ENCODE measurements at regions not wholly inside any gene's neighbourhood (a gene's known extent, or its start where the extent isn't known, plus 50 kb on each side); places are given as distances from the start of the nearest gene placed in this dataset.

DNA sequence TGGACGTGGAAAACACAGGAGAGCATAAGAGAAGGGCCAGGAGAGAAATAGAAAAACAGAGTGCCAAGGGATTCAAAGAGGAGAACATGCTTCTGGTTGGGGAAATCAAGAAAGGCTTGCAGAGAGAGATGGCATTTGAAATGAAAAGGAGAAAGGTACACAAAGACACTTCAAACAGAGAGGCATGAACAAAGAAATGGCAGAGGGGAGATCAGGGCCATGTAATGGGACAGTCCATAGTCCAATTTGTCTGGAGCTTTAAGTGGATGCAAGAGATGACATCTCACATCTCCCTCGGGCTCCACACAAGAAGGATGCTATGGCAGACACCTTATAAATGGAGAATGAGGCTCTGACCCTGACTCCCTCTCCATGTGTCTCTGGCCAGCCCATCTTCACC, 331.1 kb downstream of the MLLT3 start:
- DNase-seq (ENCODE audit: low spot score): no peak

DNA sequence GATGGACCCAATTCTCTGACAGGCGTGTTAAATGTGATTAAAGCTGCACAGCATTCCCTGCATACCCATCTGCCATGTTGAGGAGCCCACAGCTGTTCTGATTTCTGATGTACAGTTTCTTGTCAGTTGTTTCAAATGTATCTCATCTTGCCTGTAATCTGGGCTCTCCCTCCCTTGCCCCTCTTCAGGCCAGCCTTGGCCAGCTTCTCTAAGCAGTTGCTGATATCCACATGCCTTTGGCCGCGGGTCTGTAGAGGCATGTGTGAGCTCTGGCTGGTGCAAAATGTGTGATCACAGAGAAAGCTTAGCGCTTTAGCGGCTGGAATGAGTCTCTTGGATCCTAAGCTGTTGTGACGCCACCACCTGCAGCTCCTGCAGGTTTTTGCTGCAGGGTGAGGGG, 332.0 kb downstream of the MLLT3 start:
- no peak for DNase-seq (ENCODE audit: low spot score)

DNA sequence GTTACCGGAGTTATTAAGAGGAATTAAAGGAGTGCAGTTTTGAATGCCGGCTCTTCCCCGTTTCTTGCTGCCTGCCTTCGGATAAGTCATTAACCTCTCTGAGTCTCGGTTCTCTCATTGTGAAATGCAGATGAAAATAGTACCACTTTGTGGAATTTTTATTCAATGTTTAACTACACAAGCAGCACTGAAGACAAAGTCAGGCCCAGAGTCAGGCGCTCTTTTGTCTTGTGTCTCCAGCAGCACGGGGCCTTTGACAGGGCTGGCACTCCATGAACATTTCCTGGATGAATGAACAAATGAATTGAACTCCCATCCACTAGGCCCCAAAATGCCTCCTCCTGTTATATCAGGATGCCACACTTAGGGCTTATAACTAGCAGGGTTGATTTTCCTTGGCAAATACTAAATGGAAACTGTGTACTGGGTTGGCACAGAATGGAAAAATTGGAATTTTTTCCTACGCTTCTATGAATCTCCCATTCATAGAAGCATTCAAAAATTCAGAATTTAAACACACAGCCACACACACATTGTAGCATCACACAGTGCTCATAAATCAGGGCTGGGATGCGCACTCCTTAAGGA, 332.8 kb downstream of the MLLT3 start:
- DNase-seq (ENCODE audit: low spot score): no peak

DNA sequence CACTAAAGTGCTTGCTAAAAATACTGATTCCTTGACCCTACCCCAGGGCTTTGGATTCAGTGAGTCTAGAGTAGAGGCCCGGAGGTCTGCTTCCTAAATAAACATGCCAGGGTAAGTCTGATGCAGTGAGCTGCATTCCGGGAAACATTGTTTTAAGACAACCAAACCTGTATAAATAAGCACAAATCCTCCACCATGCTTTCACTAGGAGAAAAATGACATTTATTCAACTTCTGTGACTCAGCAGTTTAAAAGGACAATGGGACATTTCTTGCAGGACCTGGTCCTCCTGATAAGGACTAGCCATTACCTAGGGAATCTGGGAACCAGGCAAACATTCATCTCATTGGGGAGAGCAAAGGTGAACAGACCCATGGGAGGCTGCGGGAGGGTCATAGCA, 335.3 kb downstream of the MLLT3 start:
- DNase-seq (ENCODE audit: low spot score): no peak

DNA sequence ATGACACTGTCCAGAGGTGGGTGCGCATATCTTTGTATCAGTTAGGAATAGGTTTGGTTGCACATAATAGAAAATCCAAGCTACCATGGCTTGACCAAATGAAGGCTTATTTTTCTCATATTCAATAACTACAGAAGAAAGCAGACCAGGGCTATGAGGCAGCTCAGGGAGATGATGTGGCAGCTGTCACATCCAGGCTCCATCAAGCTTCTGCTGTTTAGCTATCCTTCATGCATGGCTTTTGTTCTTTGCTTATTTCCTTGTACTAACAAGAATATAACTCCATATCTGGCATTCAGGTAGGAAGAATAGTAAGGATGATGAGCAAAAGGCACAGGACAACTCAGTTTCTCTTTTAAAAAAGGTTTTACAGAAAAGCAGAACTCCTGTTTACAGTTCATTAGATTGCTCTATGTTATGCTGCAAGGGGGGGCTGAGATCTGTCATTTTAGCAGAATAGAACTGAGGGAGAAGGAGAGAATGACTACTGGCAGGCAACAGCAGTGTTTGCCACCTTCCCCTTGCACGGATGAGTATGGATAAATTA, 336.1 kb downstream of the MLLT3 start:
- DNase-seq (ENCODE audit: low spot score): no peak

DNA sequence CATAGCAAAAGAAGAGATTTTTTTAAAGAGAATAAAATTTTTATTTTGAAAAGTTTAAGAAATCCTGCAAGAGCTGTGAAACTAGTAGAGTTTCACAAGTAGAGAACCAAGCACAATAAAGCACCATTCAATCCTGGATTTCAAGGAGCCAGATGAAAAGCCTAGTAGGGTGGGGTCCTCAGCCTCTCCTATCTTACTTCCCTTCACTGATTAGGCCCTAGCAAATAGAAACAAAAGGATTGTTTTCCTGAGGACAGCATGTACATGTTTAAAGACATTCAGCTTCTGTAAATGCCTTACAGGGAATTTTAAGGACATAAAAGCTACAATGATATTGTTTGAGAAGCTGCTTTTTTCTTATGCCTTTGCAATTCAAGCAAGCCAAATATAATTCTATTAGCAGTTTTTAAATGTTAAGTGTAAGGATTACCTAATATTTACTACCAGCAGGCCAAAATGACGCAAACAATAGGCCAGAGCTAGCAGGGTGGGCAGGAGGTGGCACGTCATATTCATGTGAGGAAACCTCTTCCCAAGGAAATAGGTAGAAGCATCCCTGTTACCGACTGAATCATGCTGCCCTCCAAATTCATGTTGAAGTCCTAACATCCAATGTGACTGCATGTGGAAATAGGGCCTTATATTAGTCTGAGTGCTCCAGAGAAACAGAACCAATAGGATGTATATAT, 337.6 kb downstream of the MLLT3 start:
- DNase-seq (ENCODE audit: low spot score): no peak

DNA sequence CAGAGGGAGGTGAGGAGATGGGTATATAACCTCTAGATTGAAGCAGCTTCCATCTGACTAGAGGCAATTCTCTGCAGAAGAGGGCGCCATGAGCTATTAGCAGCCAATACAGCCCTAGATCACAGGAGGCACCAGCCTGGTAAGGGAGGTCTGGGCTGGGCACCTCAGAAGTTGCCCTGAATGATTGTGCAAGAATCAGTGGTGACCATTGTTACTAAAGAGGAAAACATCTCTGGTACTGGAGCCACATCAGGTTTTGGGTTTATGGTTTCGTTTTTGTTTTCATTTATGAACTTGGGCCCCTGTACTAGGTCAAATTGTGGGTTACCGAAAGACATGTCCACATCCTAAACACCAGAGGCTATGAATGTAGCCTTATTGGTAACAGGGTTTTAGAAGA, 342.0 kb downstream of the MLLT3 start:
- no peak for DNase-seq (ENCODE audit: low spot score)

DNA sequence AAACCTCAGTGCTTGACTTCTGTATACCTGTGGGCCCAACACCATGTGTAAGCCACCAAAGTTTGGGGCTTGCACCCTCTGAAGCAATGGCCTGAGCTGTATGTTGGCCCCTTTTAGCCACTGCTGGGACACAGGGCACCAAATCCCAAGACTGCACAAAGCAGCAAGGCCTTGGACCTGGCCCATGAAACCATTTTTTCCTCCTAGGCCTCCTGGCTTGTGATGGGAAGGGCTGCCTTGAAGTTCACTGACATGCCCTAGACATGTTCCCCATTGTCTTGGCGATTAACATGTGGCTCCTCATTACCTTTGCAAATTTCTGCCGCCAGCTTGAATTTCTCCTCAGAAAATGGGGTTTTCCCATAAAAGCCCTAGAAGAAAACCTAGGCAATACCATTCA, 345.5 kb downstream of the MLLT3 start:
- no peak for DNase-seq (ENCODE audit: low spot score)

DNA sequence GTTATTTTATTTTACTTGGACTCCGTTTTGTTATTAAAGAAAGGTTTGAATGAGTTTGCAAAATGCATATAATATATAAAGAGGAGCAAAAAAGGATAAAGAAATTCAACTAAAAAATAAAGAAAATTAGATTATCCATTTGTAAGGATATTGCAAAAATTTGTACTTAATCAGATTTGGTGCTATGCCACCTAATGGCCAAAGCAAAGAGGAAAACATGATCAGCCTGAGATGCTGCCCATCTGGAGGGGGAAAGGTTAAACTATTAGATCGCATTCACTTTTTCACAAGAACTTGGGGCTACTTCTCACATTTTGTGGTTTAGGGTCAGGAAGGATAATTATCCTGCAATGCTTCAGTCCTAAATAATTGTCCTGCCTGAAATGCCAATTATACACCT, 350.6 kb downstream of the MLLT3 start:
- DNase-seq (ENCODE audit: low spot score): no peak

DNA sequence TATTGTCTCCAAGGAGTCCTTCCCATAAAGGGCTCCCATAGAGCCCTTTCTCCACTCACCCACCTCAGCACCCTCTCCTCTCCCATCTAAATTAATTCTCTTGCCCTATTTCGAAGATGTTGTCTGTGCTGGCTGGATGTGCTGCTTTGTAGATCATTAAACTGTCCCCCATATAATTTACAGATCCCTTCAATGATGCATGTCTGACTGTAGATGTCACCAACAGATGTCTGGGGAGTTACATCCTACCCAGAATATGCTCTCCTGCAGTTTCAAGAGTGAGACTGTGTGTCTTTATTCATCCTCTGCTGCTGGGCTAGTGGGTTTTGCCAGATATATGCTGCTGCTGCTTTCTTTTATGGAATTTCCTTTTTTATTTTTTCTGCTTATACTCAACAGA, 351.2 kb downstream of the MLLT3 start:
- no peak for DNase-seq (ENCODE audit: low spot score)

DNA sequence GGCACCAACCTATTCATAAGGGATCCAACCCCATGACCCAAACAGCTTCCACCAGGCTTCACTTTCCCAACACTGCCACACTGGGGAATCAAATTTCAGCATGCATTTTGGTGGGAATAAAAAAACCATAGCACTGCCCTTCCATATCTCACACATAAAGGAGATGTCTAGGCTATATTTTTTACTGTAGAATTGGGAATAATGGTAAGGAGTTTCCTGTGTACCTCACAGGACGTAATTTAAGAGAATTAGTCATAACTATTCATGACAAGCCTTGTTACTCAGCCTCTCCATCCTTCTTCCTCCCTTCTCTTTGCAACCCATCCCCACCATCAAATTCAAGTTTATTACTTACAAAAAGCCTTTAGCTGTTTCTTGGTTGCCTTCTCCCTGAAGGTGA, 352.1 kb downstream of the MLLT3 start:
- no peak for DNase-seq (ENCODE audit: low spot score)

DNA sequence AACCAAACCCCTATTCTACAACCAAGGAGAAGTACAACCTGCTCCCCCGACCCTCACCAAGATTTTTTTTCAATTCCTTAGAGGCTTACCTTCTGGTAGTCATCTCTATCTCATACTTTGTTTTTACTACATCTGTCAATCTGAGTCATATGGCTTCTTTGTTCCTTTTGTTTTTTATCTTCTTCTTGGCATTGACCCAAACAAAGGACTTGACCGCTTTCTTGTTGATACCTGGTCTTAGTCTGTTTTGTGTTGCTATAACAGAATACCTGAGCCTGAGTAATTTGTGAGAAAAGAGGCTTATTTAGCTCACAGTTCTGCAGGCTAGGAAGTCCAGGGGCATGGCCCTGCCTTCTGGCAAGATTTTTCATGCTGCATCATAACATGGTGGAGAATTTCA, 352.7 kb downstream of the MLLT3 start:
- DNase-seq (ENCODE audit: low spot score): no peak

DNA sequence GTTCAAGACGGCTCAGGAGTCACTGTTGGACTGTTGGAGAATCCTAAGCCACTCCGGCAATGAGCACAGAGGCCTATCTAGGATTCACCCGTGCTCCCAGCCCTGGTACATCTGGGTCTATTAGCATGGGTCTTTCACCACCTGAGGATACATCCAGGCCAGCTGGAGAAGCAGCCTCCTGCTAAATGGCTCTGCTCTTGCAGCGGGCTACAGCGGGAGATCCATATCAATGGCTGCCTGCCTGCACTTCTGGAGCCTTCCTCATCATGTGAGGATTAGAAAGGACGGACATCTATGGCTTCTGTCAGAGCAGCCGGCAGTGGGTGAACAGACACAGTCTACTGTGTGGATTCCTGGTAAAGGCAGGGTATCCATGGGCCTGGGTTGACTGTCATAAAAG, 357.4 kb downstream of the MLLT3 start:
- DNase-seq (ENCODE audit: low spot score): no peak

DNA sequence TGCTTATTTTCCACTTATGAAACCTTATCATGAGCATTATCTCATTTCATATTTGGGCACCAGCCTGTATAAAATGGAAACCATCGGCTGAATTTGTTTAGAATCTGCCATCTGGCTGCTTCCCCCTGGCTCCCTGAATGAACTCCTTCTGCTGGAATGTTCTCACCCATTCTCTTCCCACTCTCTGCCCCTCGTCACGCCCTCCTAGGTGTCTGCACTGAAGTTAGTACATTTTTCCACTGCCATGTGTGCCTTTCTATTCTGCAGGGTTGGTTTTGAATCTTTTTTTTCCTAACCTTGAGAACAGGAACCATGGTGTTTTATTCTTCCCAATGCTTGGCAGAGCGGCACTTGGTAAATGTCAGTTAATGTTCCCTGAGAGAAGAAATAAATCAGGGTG, 359.7 kb downstream of the MLLT3 start:
- no peak for DNase-seq (ENCODE audit: low spot score)

DNA sequence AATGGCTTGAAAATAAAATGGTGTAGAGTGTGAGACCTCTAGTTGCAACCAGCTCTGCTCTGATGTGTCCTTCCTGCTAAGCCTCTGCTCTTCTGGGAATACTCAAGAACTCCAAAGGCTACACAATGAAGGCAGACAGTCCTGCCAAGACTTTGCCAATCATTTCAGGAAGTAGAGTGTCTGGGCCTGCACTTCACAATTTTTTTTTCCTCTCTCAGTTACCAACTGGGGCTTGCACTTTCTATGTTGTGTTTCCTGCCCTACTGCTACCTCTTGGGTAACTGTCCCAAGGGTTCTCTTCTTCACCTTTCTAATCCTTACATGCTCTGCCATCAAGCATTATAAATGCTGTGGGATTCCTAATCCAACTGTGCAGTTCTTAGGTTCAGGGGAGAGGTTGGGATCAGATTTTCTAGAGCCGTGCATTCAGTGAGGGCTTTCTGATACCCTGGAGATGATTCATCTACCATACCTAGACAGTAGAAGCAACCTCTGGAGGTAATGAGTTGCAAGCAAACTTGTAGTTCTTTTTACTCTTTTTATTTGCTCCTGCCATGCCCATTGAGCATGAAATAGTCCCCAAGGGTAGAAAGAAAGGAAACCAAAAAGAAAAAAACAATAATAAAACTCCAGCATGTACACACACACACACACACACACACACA, 365.9 kb downstream of the MLLT3 start:
- DNase-seq (ENCODE audit: low spot score): no peak

DNA sequence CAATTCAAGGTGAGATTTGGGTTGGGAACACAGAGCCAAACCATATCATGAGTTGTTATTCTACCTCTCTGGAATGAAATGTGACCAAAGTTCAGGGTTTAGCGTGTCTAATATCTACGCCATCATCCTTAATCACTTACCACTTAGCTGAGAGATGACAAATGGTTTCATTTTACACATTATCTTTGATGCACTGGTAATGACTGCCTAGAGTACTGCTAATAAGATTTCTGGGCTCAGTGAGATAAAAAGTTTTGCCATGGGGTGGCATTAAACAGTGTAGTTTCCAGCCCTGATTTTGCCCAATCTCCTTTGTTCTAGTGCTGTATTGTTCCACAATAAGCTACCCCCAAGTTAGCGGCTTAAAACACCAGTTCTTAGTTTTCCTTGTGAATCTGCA, 367.2 kb downstream of the MLLT3 start:
- no peak for DNase-seq (ENCODE audit: low spot score)

DNA sequence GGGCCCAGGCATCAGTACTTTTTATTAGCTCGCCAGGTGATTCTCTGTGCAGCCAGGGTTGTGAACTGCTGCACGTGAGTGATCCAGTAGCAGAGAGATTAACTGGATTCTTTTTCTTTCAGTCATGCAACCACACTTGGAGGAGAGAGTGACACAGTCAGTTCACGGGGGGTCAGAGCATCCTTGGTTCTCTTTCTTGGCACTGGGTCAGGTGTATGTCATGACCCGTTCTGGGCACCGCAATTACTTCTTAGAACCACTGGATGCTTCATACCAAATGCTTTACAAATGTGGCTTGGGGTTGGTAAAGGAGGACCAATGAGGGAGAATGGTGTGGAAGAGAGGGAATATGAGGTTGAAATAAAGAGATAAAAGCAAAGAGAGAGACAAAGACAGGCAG, 368.7 kb downstream of the MLLT3 start:
- no peak for DNase-seq (ENCODE audit: low spot score)

DNA sequence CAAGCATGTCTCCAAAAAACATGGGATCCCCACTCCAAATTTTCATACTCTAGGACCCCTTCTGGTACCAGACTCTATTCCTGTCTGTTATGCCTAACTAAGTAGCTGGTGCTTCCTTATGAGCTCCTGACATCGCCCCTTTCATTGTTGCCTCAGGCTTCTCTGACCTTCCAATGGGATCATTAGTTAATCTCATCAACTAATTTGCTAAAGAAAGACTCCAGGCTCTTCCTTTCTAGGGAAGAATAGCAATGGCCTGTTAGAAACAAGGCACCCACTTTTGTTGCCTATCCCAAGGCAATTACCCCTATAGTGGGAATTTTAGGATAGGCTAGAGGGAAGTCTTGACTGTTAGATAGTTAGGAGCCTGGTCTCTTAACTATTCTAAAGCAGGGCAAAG, 369.5 kb downstream of the MLLT3 start:
- no peak for DNase-seq (ENCODE audit: low spot score)

DNA sequence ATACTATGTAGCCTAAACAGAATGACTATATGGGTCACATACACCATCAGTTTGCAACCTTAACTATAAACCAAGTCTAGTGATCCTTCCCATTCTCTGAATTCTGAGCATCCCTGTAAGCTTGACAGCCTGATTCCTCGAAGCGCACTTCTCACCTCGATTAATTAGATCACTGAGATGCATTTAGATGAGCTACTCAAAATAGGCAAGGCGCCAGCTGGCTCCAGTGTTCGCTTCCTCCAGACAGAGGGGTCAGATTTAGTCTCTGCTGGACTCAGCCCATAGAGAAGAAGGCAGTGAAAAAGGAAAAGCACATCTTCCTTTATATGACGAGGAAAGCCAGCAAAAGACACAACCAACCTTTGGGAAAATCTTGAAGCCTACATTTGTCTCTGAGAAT, 371.5 kb downstream of the MLLT3 start:
- DNase-seq (ENCODE audit: low spot score): no peak

DNA sequence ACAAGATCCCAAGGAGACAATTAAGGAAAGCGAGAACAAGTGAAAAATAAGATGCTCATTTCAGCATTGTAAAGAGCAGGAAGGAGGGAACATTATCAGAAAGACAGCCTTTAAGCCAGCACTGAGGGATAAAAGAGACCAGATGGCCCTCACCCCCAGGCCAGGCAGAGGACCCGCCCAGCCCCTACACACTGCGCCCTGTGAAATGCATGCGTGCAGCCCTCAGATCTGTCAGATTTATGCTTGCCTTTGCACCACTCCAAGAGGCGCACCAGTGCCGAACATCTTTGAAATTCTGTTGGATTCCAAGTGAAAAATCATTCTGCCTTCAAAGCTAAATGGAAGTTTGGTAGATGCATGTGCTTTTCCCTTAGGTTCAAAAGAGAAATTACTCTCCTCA, 378.0 kb downstream of the MLLT3 start:
- no peak for DNase-seq (ENCODE audit: low spot score)

DNA sequence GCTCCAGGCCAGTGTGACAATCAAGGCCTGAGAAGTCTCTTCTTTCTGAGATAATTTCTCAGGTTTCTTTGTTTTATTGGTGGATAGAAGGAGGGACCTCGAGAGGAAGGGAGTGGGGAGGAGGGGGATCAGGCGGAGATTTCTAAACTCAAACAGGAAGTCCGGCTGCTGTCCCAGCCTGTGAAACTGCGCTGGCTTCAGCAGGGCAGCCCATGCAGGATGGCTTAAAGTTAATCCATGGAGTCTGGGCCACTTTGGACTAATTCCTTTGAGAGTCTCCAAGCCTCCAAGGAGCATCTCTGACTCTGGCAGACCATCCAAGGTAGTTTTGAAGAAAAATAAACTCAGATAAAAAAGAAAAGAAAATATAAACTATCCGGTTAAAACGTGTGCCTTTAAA, 378.5 kb downstream of the MLLT3 start:
- no peak for DNase-seq (ENCODE audit: low spot score)

DNA sequence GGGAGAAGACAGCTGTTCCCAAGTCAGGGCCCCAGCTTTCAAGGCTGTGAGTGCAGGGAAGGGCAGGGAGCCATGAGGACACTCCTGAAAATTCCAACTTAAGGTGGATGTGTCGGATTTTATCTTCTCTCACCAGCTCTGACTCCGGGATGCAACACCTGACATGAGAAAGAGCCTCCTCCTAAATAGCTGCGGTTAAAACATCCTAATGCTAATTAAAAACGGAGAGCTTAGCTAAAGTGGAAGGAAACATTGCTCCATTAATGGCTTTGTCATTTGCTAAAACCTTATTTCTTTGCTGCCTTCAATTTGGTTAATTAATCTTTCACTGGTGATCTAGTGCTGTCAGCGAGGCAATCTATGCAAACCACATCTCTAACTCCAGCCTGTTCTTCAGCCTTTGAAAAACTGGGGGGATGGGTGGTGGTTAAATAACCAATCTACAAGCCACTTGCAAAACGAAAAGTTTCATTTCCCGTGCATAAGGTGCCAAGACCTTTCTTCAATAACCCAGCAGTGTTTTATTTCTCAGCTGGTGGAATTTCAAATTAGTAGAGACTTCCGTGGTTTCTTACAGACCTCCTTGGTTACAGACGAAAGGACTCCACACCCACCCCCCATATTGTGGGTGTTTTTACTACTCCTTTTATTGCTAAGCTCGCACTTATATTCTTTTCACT, 379.6 kb downstream of the MLLT3 start:
- peak; percentile 41 for DNase-seq (ENCODE audit: low spot score)

DNA sequence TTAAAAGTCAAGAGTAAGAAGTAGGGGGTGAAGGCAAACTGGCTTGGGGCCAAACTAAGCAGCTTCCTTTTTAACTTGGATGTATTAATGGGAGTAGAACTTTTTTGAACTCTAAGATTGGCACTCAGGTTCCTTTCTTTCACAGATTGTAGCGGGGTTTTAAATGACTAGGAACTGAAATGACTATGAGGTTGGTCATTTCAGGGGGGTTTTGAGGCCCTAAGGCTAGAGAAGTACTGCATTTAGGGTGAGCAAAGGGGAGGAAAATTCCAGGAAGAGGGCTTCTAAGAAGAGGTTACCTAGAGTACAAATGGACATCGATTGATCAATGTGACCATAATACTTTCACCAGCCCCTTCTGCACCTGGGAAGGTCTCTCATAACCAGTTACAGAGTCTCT, 381.8 kb downstream of the MLLT3 start:
- no peak for DNase-seq (ENCODE audit: low spot score)
